GM23248 (cell line): ENCODE measurements at regions not wholly inside any gene's neighbourhood (a gene's known extent, or its start where the extent isn't known, plus 50 kb on each side); places are given as distances from the start of the nearest gene placed in this dataset.

Experiments used
- DNase-seq: peaks from one replicate; pipeline ENCODE4 v3.0.0-alpha.2; 2015
- H2AFZ ChIP-seq: fragments of 200-600 bp; sonication (generic); 2 replicates; pipeline ENCODE4 v1.6.1; 2016; ENCODE audit warnings: antibody characterized with exemption
- H3F3A ChIP-seq: fragments of 200-600 bp; sonication (generic); 2 replicates; pipeline ENCODE4 v1.6.1; 2016; ENCODE audit warnings: mild to moderate bottlenecking, antibody characterized with exemption, mixed run types; ENCODE audit not compliant: insufficient read depth
- H3K27ac ChIP-seq: fragments of 200-600 bp; sonication (generic); 2 replicates; pipeline ENCODE4 v1.5.1; 2016; ENCODE audit warnings: mild to moderate bottlenecking
- H3K27me3 ChIP-seq: fragments of 200-600 bp; sonication (generic); replicated peaks from 2 replicates; pipeline ENCODE4 v1.6.1; 2016; ENCODE audit warnings: mild to moderate bottlenecking; ENCODE audit not compliant: insufficient read depth
- H3K36me3 ChIP-seq: fragments of 200-600 bp; sonication (generic); 2 replicates; pipeline ENCODE4 v1.6.1; 2016; ENCODE audit warnings: low read depth, mild to moderate bottlenecking
- H3K4me1 ChIP-seq: fragments of 200-600 bp; sonication (generic); 2 replicates; pipeline ENCODE4 v1.6.1; 2016; ENCODE audit warnings: mild to moderate bottlenecking; ENCODE audit not compliant: insufficient read depth
- H3K4me2 ChIP-seq: fragments of 200-600 bp; sonication (generic); one replicate; pipeline ENCODE4 v1.6.1; 2016; ENCODE audit warnings: mild to moderate bottlenecking; ENCODE audit not compliant: unreplicated experiment
- H3K4me3 ChIP-seq: fragments of 200-600 bp; sonication (generic); 2 replicates; pipeline ENCODE4 v1.5.1; 2016; ENCODE audit warnings: mild to moderate bottlenecking
- H3K79me2 ChIP-seq: fragments of 200-600 bp; sonication (generic); 2 replicates; pipeline ENCODE4 v1.6.1; 2016; ENCODE audit warnings: mild to moderate bottlenecking; ENCODE audit not compliant: insufficient read depth
- H3K9ac ChIP-seq: fragments of 200-600 bp; sonication (generic); 2 replicates; pipeline ENCODE4 v1.6.1; 2016; ENCODE audit warnings: mild to moderate bottlenecking
- H3K9me2 ChIP-seq: fragments of 200-600 bp; sonication (generic); 2 replicates; pipeline ENCODE4 v1.6.1; 2016; ENCODE audit warnings: mixed run types, mild to moderate bottlenecking, moderate library complexity; ENCODE audit not compliant: insufficient read depth
- H3K9me3 ChIP-seq: fragments of 200-600 bp; sonication (generic); one replicate; pipeline ENCODE4 v1.6.1; 2017; ENCODE audit warnings: low read depth
- H4K20me1 ChIP-seq: fragments of 200-600 bp; sonication (generic); 2 replicates; pipeline ENCODE4 v1.6.0; 2016; ENCODE audit not compliant: insufficient read depth
- EZH2 ChIP-seq: fragments of 200-600 bp; sonication (generic); IDR thresholded peaks from 2 replicates; pipeline ENCODE4 v1.6.1; 2018; ENCODE audit warnings: antibody characterized with exemption, mild to moderate bottlenecking; ENCODE audit not compliant: insufficient read depth, poor library complexity, severe bottlenecking
- EZH2phosphoT487 ChIP-seq: fragments of 200-600 bp; sonication (generic); IDR thresholded peaks from 2 replicates; pipeline ENCODE4 v1.6.1; 2018; ENCODE audit warnings: antibody characterized with exemption, moderate library complexity, mild to moderate bottlenecking, low read depth; ENCODE audit not compliant: insufficient read depth
- WGBS, 2 experiments: methylation state at CpG; one replicate each; pipeline ENCODE4 v1.1.6; 2015 to 2017; ENCODE audit warnings: low lambda C conversion rate in 2 of 2, low coverage in 1 of 2; ENCODE audit errors: missing lambda C conversion rate in 2 of 2; 5-methylcytosine and 5-hydroxymethylcytosine counted together
- in situ Hi-C: fragments of 300-500 bp; cut with MboI; formaldehyde crosslinking; loops from 2 replicates; pipeline ENCODE4 v1.15.0; 2020

GRCh38 chr15:57849317-57849716 is 142.8 kb downstream of the POLR2M start:
- H3K27ac ChIP-seq, result no peak overlapping the region
- no peaks in the 10 kb centered on the region for H3K4me1 ChIP-seq
- in situ Hi-C loops, result no loop called here
- no peak overlapping the region for H2AFZ ChIP-seq
- H3K9ac ChIP-seq, result no peak overlapping the region
- no peak overlapping the region for H3K4me3 ChIP-seq
- no peaks in the 10 kb centered on the region for H3K79me2 ChIP-seq
- no peaks in the 10 kb centered on the region for H3F3A ChIP-seq
- H3K9me3 ChIP-seq, result no peaks in the 10 kb centered on the region
- H3K36me3 ChIP-seq, result no peaks in the 10 kb centered on the region
- 56 to 61% methylated on average over 5 of the region's 5 CpGs for WGBS, 2 experiments
- peaks cover 30% of the 10 kb centered on the region for H3K27me3 ChIP-seq
- H3K9me2 ChIP-seq, result no peaks in the 10 kb centered on the region
- no peak for TF ChIP-seq EZH2
- TF ChIP-seq EZH2phosphoT487, result no peak
- no peaks in the 10 kb centered on the region for H4K20me1 ChIP-seq
- peak; percentile 32 for DNase-seq
- H3K4me2 ChIP-seq, result no peak overlapping the region

DNA sequence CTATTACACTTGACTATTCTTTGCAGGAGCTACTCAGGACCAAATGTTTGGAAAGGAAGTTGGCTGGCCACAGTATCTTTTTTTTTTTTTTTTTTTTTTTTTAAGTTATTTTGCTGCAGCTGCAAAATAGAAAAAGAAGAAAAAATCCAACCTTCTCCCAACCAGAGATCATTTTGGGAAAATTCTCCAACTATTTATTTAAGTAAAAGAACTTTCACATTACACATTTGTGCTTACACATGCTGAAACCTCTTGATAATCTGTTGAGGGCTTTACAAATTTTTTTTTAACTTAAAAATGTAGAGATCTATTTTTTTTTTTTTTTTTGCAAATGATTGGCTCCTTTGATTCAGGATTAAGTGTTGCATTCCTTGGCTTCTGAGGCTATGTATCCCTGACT is 148.0 kb downstream of the POLR2M start:
- H3K79me2 ChIP-seq, result no peaks in the 10 kb centered on the region
- in situ Hi-C loops, result loop anchor here (25.0 kb wide), 1 partner anchor 217 kb away; no protein-coding TSS in a partner anchor
- H3K9ac ChIP-seq, result no peak overlapping the region
- no peaks in the 10 kb centered on the region for H4K20me1 ChIP-seq
- no peaks in the 10 kb centered on the region for H3K9me3 ChIP-seq
- H3K4me3 ChIP-seq, result no peak overlapping the region
- peaks cover 21% of the 10 kb centered on the region for H3K27me3 ChIP-seq
- TF ChIP-seq EZH2 (no peak), EZH2phosphoT487 (no peak)
- H3K27ac ChIP-seq, result no peak overlapping the region
- H3K4me2 ChIP-seq, result no peak overlapping the region
- no peaks in the 10 kb centered on the region for H3K4me1 ChIP-seq
- no peaks in the 10 kb centered on the region for H3K9me2 ChIP-seq
- no peaks in the 10 kb centered on the region for H3K36me3 ChIP-seq
- H3F3A ChIP-seq, result no peaks in the 10 kb centered on the region
- DNase-seq, result no peak
- H2AFZ ChIP-seq, result no peak overlapping the region

DNA sequence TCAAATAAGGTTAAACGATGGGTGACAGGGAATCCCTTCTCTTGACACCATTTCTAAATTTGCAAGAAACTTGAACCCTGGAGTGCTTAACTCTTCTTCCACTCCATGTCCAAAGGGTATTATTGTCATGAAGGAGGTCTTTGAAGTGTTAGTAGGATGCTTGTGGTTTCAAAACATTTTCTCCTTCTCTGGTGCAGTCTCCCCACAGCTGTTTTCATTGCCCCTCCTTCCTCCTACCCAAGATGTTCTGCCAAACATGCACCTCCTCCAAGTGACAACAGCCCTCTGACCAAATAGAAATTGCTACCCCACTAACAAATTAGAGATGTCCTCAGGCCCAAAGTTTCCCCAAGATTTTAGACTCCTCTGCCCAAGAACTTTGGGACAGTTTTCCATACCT is 151.4 kb downstream of the POLR2M start:
- no peaks in the 10 kb centered on the region for H3K36me3 ChIP-seq
- H3K9me3 ChIP-seq, result no peaks in the 10 kb centered on the region
- H3K9me2 ChIP-seq, result no peaks in the 10 kb centered on the region
- H3K4me3 ChIP-seq, result no peak overlapping the region
- peaks cover 5% of the 10 kb centered on the region; the same call in 1 of the 2 replicates for H3F3A ChIP-seq
- peaks cover 9% of the 10 kb centered on the region for H3K4me1 ChIP-seq
- no peak overlapping the region for H3K4me2 ChIP-seq
- H3K79me2 ChIP-seq, result no peaks in the 10 kb centered on the region
- no peak overlapping the region for H3K27ac ChIP-seq
- no peak for TF ChIP-seq EZH2phosphoT487
- no peak for TF ChIP-seq EZH2
- WGBS, 2 experiments, result 84 to 91% methylated on average over 1 of the region's 1 CpG
- in situ Hi-C loops, result loop anchor here (25.0 kb wide), 1 partner anchor 221 kb away; no protein-coding TSS in a partner anchor
- H4K20me1 ChIP-seq, result no peaks in the 10 kb centered on the region
- no peak overlapping the region for H2AFZ ChIP-seq
- no peak for DNase-seq
- H3K9ac ChIP-seq, result no peak overlapping the region
- no peaks in the 10 kb centered on the region; the same call in 1 of the 2 replicates for H3K27me3 ChIP-seq

DNA sequence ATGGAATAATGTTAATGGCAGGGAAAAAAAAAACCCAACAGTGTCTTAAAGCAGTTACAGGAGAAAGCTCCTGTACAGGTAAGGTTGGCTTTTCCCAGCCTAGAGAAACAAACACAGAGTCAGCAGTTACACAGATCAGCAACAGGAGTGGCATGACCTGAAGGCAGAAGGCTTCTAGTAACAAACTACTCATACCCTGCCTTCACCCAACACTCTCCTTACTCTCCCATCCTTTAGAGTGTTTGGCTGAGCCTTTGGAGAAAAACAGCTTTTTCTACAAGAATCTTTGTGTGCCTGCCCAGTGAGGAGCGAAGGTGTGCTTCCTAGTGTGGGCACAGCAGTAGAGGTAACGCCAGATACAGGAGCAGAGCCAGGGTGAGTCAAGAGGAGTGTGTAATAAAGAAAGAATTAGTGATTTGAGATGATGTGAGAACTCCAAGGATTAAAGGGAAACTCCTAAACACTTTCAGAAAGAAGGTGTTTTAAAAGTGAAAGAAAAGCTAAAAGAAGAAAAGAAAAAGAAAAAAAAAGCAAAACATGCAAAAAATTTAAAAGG is 152.7 kb downstream of the POLR2M start:
- no peaks in the 10 kb centered on the region for H3K9me3 ChIP-seq
- no peak overlapping the region for H2AFZ ChIP-seq
- H4K20me1 ChIP-seq, result no peaks in the 10 kb centered on the region
- H3K9ac ChIP-seq, result no peak overlapping the region
- no peak overlapping the region for H3K4me2 ChIP-seq
- in situ Hi-C loops, result loop anchor here (25.0 kb wide), 1 partner anchor 222 kb away; no protein-coding TSS in a partner anchor
- no peaks in the 10 kb centered on the region for H3K27me3 ChIP-seq
- 73 to 82% methylated on average over 2 of the region's 2 CpGs for WGBS, 2 experiments
- no peaks in the 10 kb centered on the region for H3K9me2 ChIP-seq
- no peaks in the 10 kb centered on the region for H3K79me2 ChIP-seq
- H3K4me1 ChIP-seq, result peaks cover 9% of the 10 kb centered on the region
- DNase-seq, result no peak
- no peak overlapping the region for H3K27ac ChIP-seq
- TF ChIP-seq EZH2phosphoT487, result no peak
- no peak for TF ChIP-seq EZH2
- H3K4me3 ChIP-seq, result no peak overlapping the region
- peaks cover 5% of the 10 kb centered on the region; the same call in 1 of the 2 replicates for H3F3A ChIP-seq
- no peaks in the 10 kb centered on the region for H3K36me3 ChIP-seq
